ENCODE measurements at regions not wholly inside any gene's neighbourhood (a gene's known extent, or its start where the extent isn't known, plus 50 kb on each side); places are given as distances from the start of the nearest gene placed in this dataset.

GRCh38 chr1:63721531-63722189 is 52.2 kb upstream of the ROR1 start:
- TF ChIP-seq, protein P1, sequence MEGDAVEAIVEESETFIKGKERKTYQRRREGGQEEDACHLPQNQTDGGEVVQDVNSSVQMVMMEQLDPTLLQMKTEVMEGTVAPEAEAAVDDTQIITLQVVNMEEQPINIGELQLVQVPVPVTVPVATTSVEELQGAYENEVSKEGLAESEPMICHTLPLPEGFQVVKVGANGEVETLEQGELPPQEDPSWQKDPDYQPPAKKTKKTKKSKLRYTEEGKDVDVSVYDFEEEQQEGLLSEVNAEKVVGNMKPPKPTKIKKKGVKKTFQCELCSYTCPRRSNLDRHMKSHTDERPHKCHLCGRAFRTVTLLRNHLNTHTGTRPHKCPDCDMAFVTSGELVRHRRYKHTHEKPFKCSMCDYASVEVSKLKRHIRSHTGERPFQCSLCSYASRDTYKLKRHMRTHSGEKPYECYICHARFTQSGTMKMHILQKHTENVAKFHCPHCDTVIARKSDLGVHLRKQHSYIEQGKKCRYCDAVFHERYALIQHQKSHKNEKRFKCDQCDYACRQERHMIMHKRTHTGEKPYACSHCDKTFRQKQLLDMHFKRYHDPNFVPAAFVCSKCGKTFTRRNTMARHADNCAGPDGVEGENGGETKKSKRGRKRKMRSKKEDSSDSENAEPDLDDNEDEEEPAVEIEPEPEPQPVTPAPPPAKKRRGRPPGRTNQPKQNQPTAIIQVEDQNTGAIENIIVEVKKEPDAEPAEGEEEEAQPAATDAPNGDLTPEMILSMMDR (IDR thresholded peaks at IDR 0.05 in 4 of 5, conservative IDR thresholded peaks at IDR 0.05 in 1 of 5), result no peak
- no peak for TF ChIP-seq POLR2A (IDR thresholded peaks at IDR 0.05)

Data from gastrocnemius medialis (tissue), 4 donors.